ENCODE measurements at regions not wholly inside any gene's neighbourhood (a gene's known extent, or its start where the extent isn't known, plus 50 kb on each side); places are given as distances from the start of the nearest gene placed in this dataset.
"Not testable (repeated sequence)": the region's sequence is repeated elsewhere in the genome, so short reads cannot be mapped to it uniquely, and the experiment has no call there.

- no peak for DNase-seq
These were observed 536.1 kb upstream of the AUTS2 start for GRCh38 chr7:69062020-69062765.

- DNase-seq = no peak
These were observed 530.9 kb upstream of the AUTS2 start for GRCh38 chr7:69067397-69067796.

- no peak for DNase-seq
These were observed 527.8 kb upstream of the AUTS2 start for GRCh38 chr7:69070476-69070875.

- DNase-seq = no peak
These were observed 521.7 kb upstream of the AUTS2 start for GRCh38 chr7:69076566-69076965.

- DNase-seq = no peak
These were observed 519.1 kb upstream of the AUTS2 start for GRCh38 chr7:69078997-69079769.

- not testable (repeated sequence) for DNase-seq
These were observed 511.0 kb upstream of the AUTS2 start for GRCh38 chr7:69087281-69087680.

GRCh38 chr7:69088185-69088584, 510.1 kb upstream of the AUTS2 start:
- DNase-seq = no peak

GRCh38 chr7:69090936-69091335, 507.3 kb upstream of the AUTS2 start:
- DNase-seq = no peak

- DNase-seq = no peak
These were observed 506.8 kb upstream of the AUTS2 start for GRCh38 chr7:69091521-69091920.

- no peak for DNase-seq
These were observed 503.1 kb upstream of the AUTS2 start for GRCh38 chr7:69095127-69095526.

GRCh38 chr7:69095649-69096048, 502.6 kb upstream of the AUTS2 start:
- no peak for DNase-seq

GRCh38 chr7:69104023-69104422, 494.3 kb upstream of the AUTS2 start:
- DNase-seq = no peak

GRCh38 chr7:69105092-69105491, 493.2 kb upstream of the AUTS2 start:
- DNase-seq = no peak

GRCh38 chr7:69105981-69106380, 492.3 kb upstream of the AUTS2 start:
- DNase-seq = no peak

GRCh38 chr7:69106449-69106848, 491.8 kb upstream of the AUTS2 start:
- DNase-seq = not testable (repeated sequence)

- DNase-seq = not testable (repeated sequence)
These were observed 491.3 kb upstream of the AUTS2 start for GRCh38 chr7:69106946-69107345.

GRCh38 chr7:69108097-69108496, 490.2 kb upstream of the AUTS2 start:
- no peak for DNase-seq

- no peak for DNase-seq
These were observed 489.0 kb upstream of the AUTS2 start for GRCh38 chr7:69109246-69109645.

GRCh38 chr7:69109879-69110278, 488.4 kb upstream of the AUTS2 start:
- DNase-seq = no peak

- no peak for DNase-seq
These were observed 487.7 kb upstream of the AUTS2 start for GRCh38 chr7:69110450-69111050.

GRCh38 chr7:69114374-69114773, 483.9 kb upstream of the AUTS2 start:
- no peak for DNase-seq

- DNase-seq = no peak
These were observed 482.5 kb upstream of the AUTS2 start for GRCh38 chr7:69115788-69116187.

GRCh38 chr7:69116196-69116595, 482.1 kb upstream of the AUTS2 start:
- not testable (repeated sequence) for DNase-seq

- no peak for DNase-seq
These were observed 475.3 kb upstream of the AUTS2 start for GRCh38 chr7:69122953-69123352.

Data from stimulated activated CD4-positive, alpha-beta T cell treated with anti-CD3 and anti-CD28 coated beads, Interleukin-1b, Interleukin-23, amount 100 ng/mL, for 48 hours (primary cell).